Left ventricle myocardium inferior (tissue), 1 donor: ENCODE measurements at regions not wholly inside any gene's neighbourhood (a gene's known extent, or its start where the extent isn't known, plus 50 kb on each side); places are given as distances from the start of the nearest gene placed in this dataset.

Source experiments
- DNase-seq: peaks from one replicate; pipeline ENCODE4 v3.0.0-alpha.2; 2020
- H3K27ac ChIP-seq: fragments of 200-600 bp; replicated peaks from 2 replicates; pipeline ENCODE4 v1.8.0; 2021
- H3K27me3 ChIP-seq: fragments of 200-600 bp; 2 replicates; pipeline ENCODE4 v1.8.0; 2021; ENCODE audit warnings: low read depth
- H3K36me3 ChIP-seq: fragments of 200-600 bp; 2 replicates; pipeline ENCODE4 v1.8.0; 2021
- H3K4me1 ChIP-seq: fragments of 200-600 bp; 2 replicates; pipeline ENCODE4 v1.8.0; 2021
- H3K4me3 ChIP-seq: fragments of 200-600 bp; 2 replicates; pipeline ENCODE4 v1.8.0; 2021; ENCODE audit warnings: mild to moderate bottlenecking, moderate library complexity
- H3K9me3 ChIP-seq: fragments of 200-600 bp; replicated peaks from 2 replicates; pipeline ENCODE4 v1.8.0; 2021
- CTCF ChIP-seq: fragments of 200-600 bp; IDR thresholded peaks from 2 replicates; pipeline ENCODE4 v1.8.0; 2021; ENCODE audit warnings: antibody characterized with exemption, mild to moderate bottlenecking, borderline replicate concordance
- intact Hi-C: fragments of 100-400 bp; cut with micrococcal nuclease; formaldehyde crosslinking; loops from one replicate; pipeline ENCODE4 v1.11.0; 2022
- donor health status: DM: no; HTN: yes; CAD: no; lungs with severe emphysema.

GRCh38 chr9:14453286-14453685, 139.3 kb upstream of the NFIB start:
- TF ChIP-seq CTCF: no peak
- H3K4me1 ChIP-seq: no peaks in the 10 kb centered on the region
- H3K4me3 ChIP-seq: no peak overlapping the region
- no peak overlapping the region for H3K27ac ChIP-seq
- no peaks in the 10 kb centered on the region for H3K9me3 ChIP-seq
- no peak for DNase-seq
- intact Hi-C loops: no loop called here
- no peaks in the 10 kb centered on the region for H3K36me3 ChIP-seq
- no peaks in the 10 kb centered on the region for H3K27me3 ChIP-seq

- intact Hi-C loops: no loop called here
These were observed 138.6 kb upstream of the NFIB start for GRCh38 chr9:14452539-14452938.

GRCh38 chr9:14451949-14452348, 138.0 kb upstream of the NFIB start:
- TF ChIP-seq CTCF: no peak
- H3K4me1 ChIP-seq: no peaks in the 10 kb centered on the region
- peaks cover 8% of the 10 kb centered on the region for H3K9me3 ChIP-seq
- intact Hi-C loops: no loop called here
- H3K4me3 ChIP-seq: no peak overlapping the region
- H3K27ac ChIP-seq: no peak overlapping the region
- DNase-seq: no peak
- no peaks in the 10 kb centered on the region for H3K27me3 ChIP-seq
- no peaks in the 10 kb centered on the region for H3K36me3 ChIP-seq

More at GRCh38 chr9:14452539-14452938, 138.6 kb upstream of the NFIB start:
- Histone ChIP-seq H3K4me1 (no peaks in the 10 kb centered on the region), H3K27ac (no peak overlapping the region), H3K27me3 (no peaks in the 10 kb centered on the region), H3K4me3 (no peak overlapping the region), H3K9me3 (peaks cover 2% of the 10 kb centered on the region), H3K36me3 (no peaks in the 10 kb centered on the region)
- no peak for TF ChIP-seq CTCF
- DNase-seq: no peak

GRCh38 chr9:14447103-14447502, 133.2 kb upstream of the NFIB start:
- Histone ChIP-seq H3K4me1 (no peaks in the 10 kb centered on the region), H3K4me3 (no peak overlapping the region), H3K27me3 (no peaks in the 10 kb centered on the region), H3K36me3 (no peaks in the 10 kb centered on the region), H3K9me3 (peaks cover 17% of the 10 kb centered on the region), H3K27ac (no peak overlapping the region)
- intact Hi-C loops: no loop called here
- no peak for TF ChIP-seq CTCF
- DNase-seq: no peak

GRCh38 chr9:14445946-14446345, 132.0 kb upstream of the NFIB start:
- intact Hi-C loops: no loop called here
- no peaks in the 10 kb centered on the region for H3K27me3 ChIP-seq
- H3K9me3 ChIP-seq: peaks cover 17% of the 10 kb centered on the region
- no peak for TF ChIP-seq CTCF
- H3K4me3 ChIP-seq: no peak overlapping the region
- no peak for DNase-seq
- H3K36me3 ChIP-seq: no peaks in the 10 kb centered on the region
- no peak overlapping the region for H3K27ac ChIP-seq
- H3K4me1 ChIP-seq: no peaks in the 10 kb centered on the region

GRCh38 chr9:14442956-14443355, 129.0 kb upstream of the NFIB start:
- H3K9me3 ChIP-seq: peaks cover 17% of the 10 kb centered on the region
- TF ChIP-seq CTCF: no peak
- intact Hi-C loops: no loop called here
- no peaks in the 10 kb centered on the region for H3K27me3 ChIP-seq
- H3K4me1 ChIP-seq: peaks cover 11% of the 10 kb centered on the region
- no peak overlapping the region for H3K4me3 ChIP-seq
- no peak for DNase-seq
- no peak overlapping the region for H3K27ac ChIP-seq
- no peaks in the 10 kb centered on the region for H3K36me3 ChIP-seq
